HCT116 (cell line): ENCODE measurements at regions not wholly inside any gene's neighbourhood (a gene's known extent, or its start where the extent isn't known, plus 50 kb on each side); places are given as distances from the start of the nearest gene placed in this dataset.

Source experiments
- ATAC-seq: fragments of 200-7000 bp; cut with Tn5 transposase; 2 replicates; pipeline ENCODE4 v1.9.1; 2020; ENCODE audit warnings: mild to moderate bottlenecking, moderate library complexity
- BruUV-seq: library from RNA; stranded (reverse); fragments of 400-500 nt; replicated peaks from 2 replicates; lab custom pipeline; 2021; lab: Mats Ljungman, UMichigan
- CTCF ChIA-PET: fragments of 300-600 bp; sonication (Branson Sonifier 250); formaldehyde crosslinking; loops from one replicate; lab custom pipeline; 2021; ENCODE audit warnings: antibody characterized with exemption; lab: Charles Lee
- POLR2A ChIA-PET: fragments of 300-600, 350-600 bp; sonication (Branson Sonifier 250); formaldehyde crosslinking; loops from one replicate; lab custom pipeline; 2021; ENCODE audit warnings: antibody characterized with exemption; lab: Charles Lee
- RAD21 ChIA-PET, 2 experiments: fragments of 300-600 bp; sonication (Branson Sonifier 250); formaldehyde crosslinking; loops; one replicate each; lab custom pipeline; 2023; ENCODE audit warnings: low total read pairs in 2 of 2; ENCODE audit not compliant: uncharacterized antibody in 2 of 2, unreplicated experiment in 2 of 2, low non-redundant PET in 1 of 2; lab: Charles Lee
- DNase-seq: peaks from one replicate; pipeline ENCODE4 v3.0.0-alpha.2; 2010; ENCODE audit warnings: low read depth, low spot score
- H2AFZ ChIP-seq: fragments of 200-600 bp; shearing (Covaris generic), sonication (generic); 2 replicates; pipeline ENCODE4 v1.6.1; 2017; ENCODE audit warnings: low read depth, mixed run types, mixed read lengths, antibody characterized with exemption, low read length; ENCODE audit not compliant: poor library complexity, severe bottlenecking
- H3K27ac ChIP-seq: 2 replicates; pipeline ENCODE4 v1.5.1; 2012; ENCODE audit warnings: low read depth, low read length
- H3K27me3 ChIP-seq: fragments of 200-600 bp; sonication (generic); 2 replicates; pipeline ENCODE4 v1.6.1; 2016; ENCODE audit warnings: mixed run types, low read length, mixed read lengths; ENCODE audit not compliant: insufficient read depth
- H3K36me3 ChIP-seq, 2 experiments: fragments of 200-500 bp in 1 of 2; fragments of 200-600 bp in 1 of 2; sonication (Bioruptor generic) in 1 of 2; sonication (generic) in 1 of 2; 2 replicates each; pipeline versions ENCODE4 v1.5.1 to v1.6.1; 2014 to 2016; ENCODE audit warnings: low read length in 2 of 2, inconsistent platforms in 1 of 2, mixed read lengths in 1 of 2, mixed run types in 1 of 2; ENCODE audit not compliant: insufficient read depth in 2 of 2, control insufficient read depth in 1 of 2
- H3K4me1 ChIP-seq, 2 experiments: fragments of 200-600 bp in 1 of 2; sonication (generic) in 1 of 2; 2 replicates each; pipeline versions ENCODE4 v1.5.1 to v1.6.1; 2012 to 2017; ENCODE audit warnings: low read length in 2 of 2, inconsistent platforms in 1 of 2, mild to moderate bottlenecking in 1 of 2, mixed read lengths in 1 of 2, mixed run types in 1 of 2, moderate library complexity in 1 of 2; ENCODE audit not compliant: insufficient read depth in 2 of 2, control insufficient read depth in 1 of 2
- H3K4me2 ChIP-seq: fragments of 200-600 bp; sonication (generic); 2 replicates; pipeline ENCODE4 v1.6.1; 2017; ENCODE audit warnings: mixed run types, low read length, mixed read lengths
- H3K4me3 ChIP-seq, 2 experiments: fragments of 200-600 bp in 1 of 2; sonication (generic) in 1 of 2; replicated peaks in 1 of 2; 2 replicates each; pipeline ENCODE4 v1.5.1; 2011 to 2016; ENCODE audit warnings: low read length in 2 of 2, control low read depth in 1 of 2, low read depth in 1 of 2, mild to moderate bottlenecking in 1 of 2, mixed read lengths in 1 of 2, mixed run types in 1 of 2
- H3K79me2 ChIP-seq: fragments of 200-600 bp; sonication (generic); 2 replicates; pipeline ENCODE4 v1.6.1; 2017; ENCODE audit warnings: mild to moderate bottlenecking, mixed run types, low read length, moderate library complexity, mixed read lengths; ENCODE audit not compliant: insufficient read depth
- H3K9ac ChIP-seq: fragments of 200-600 bp; sonication (generic); 2 replicates; pipeline ENCODE4 v1.6.1; 2016; ENCODE audit warnings: low read length, mixed read lengths
- H3K9me2 ChIP-seq: fragments of 200-600 bp; sonication (generic), shearing (Covaris generic); 2 replicates; pipeline ENCODE4 v1.6.1; 2017; ENCODE audit warnings: mixed run types, mild to moderate bottlenecking, moderate library complexity; ENCODE audit not compliant: insufficient read depth
- H3K9me3 ChIP-seq, 2 experiments: fragments of 200-500 bp in 1 of 2; fragments of 200-600 bp in 1 of 2; sonication (Bioruptor generic) in 1 of 2; sonication (generic) in 1 of 2; 2 replicates each; pipeline ENCODE4 v1.6.1; 2014 to 2017; ENCODE audit warnings: low read length in 2 of 2, mixed read lengths in 2 of 2, inconsistent platforms in 1 of 2, low read depth in 1 of 2, mild to moderate bottlenecking in 1 of 2, mixed run types in 1 of 2, moderate library complexity in 1 of 2; ENCODE audit not compliant: control insufficient read depth in 1 of 2, insufficient read depth in 1 of 2
- H4K20me1 ChIP-seq: fragments of 200-600 bp; sonication (generic), shearing (Covaris generic); 2 replicates; pipeline ENCODE4 v1.6.1; 2017; ENCODE audit warnings: mixed run types, mild to moderate bottlenecking, moderate library complexity; ENCODE audit not compliant: insufficient read depth
- CBX3 ChIP-seq: IDR thresholded peaks from 2 replicates; pipeline ENCODE4 v1.6.1; 2012; ENCODE audit warnings: low read depth
- EGR1 ChIP-seq: IDR thresholded peaks from 2 replicates; pipeline ENCODE4 v1.6.1; 2012; ENCODE audit warnings: low read depth
- ELF1 ChIP-seq: IDR thresholded peaks from 2 replicates; pipeline ENCODE4 v1.6.1; 2012; ENCODE audit warnings: low read depth, borderline replicate concordance
- EZH2 ChIP-seq: fragments of 200-600 bp; sonication (generic); IDR thresholded peaks from 2 replicates; pipeline ENCODE4 v1.6.1; 2017; ENCODE audit warnings: antibody characterized with exemption, mixed run types
- EZH2phosphoT487 ChIP-seq: fragments of 200-600 bp; IDR thresholded peaks from 2 replicates; pipeline ENCODE4 v1.6.1; 2018; ENCODE audit warnings: antibody characterized with exemption, borderline replicate concordance
- FOSL1 ChIP-seq: IDR thresholded peaks from 2 replicates; pipeline ENCODE4 v1.6.1; 2012; ENCODE audit warnings: low read depth
- JUND ChIP-seq: IDR thresholded peaks from 2 replicates; pipeline ENCODE4 v1.6.1; 2012
- POLR2AphosphoS5 ChIP-seq: IDR thresholded peaks from 2 replicates; pipeline ENCODE4 v1.6.1; 2011; ENCODE audit warnings: mild to moderate bottlenecking, low read depth, low read length, moderate library complexity
- REST ChIP-seq: IDR thresholded peaks from 2 replicates; pipeline ENCODE4 v1.6.1; 2012; ENCODE audit warnings: low read depth
- SP1 ChIP-seq: IDR thresholded peaks from 2 replicates; pipeline ENCODE4 v1.6.1; 2012; ENCODE audit warnings: low read depth
- SRF ChIP-seq: IDR thresholded peaks from 2 replicates; pipeline ENCODE4 v1.6.1; 2012; ENCODE audit warnings: low read depth
- YY1 ChIP-seq: IDR thresholded peaks from 2 replicates; pipeline ENCODE4 v1.6.1; 2011; ENCODE audit warnings: low read length, low read depth, moderate library complexity, mild to moderate bottlenecking; ENCODE audit not compliant: insufficient replicate concordance; ENCODE audit errors: extremely low read depth
- ZBTB33 ChIP-seq: IDR thresholded peaks from 2 replicates; pipeline ENCODE4 v1.6.1; 2011; ENCODE audit warnings: mild to moderate bottlenecking, low read length, moderate library complexity; ENCODE audit not compliant: insufficient replicate concordance; ENCODE audit errors: extremely low read depth
- ZFX ChIP-seq: fragments of 450-650 bp; IDR thresholded peaks from 2 replicates; pipeline ENCODE4 v1.6.1; 2017
- ZNF274 ChIP-seq: fragments of 200-500 bp; sonication (Bioruptor generic); IDR thresholded peaks from 2 replicates; pipeline ENCODE4 v1.6.1; 2014; ENCODE audit warnings: mild to moderate bottlenecking, low read depth, low read length, inconsistent platforms
- intact Hi-C: fragments of 100-400 bp; cut with micrococcal nuclease; formaldehyde crosslinking; loops from 2 replicates; pipeline ENCODE4 v1.10.0; 2022

- ChIA-PET POLR2A (interaction anchor here (0.6 kb wide), 1 partner anchor 42 kb away, joined by 6 read pairs; no protein-coding TSS in a partner anchor), CTCF (no interaction called here), RAD21 (no interaction called here)
- H3K9me3 ChIP-seq: no peaks in the 10 kb centered on the region
- H3K9ac ChIP-seq: no peak overlapping the region
- intact Hi-C loops: no loop called here
- H3K79me2 ChIP-seq: no peaks in the 10 kb centered on the region
- H3K27ac ChIP-seq: no peak overlapping the region
- H4K20me1 ChIP-seq: no peaks in the 10 kb centered on the region
- H3K27me3 ChIP-seq: no peaks in the 10 kb centered on the region
- no peaks in the 10 kb centered on the region for H3K36me3 ChIP-seq
- no peak overlapping the region for H2AFZ ChIP-seq
- no peaks in the 10 kb centered on the region for H3K9me2 ChIP-seq
- no peaks in the 10 kb centered on the region for H3K4me1 ChIP-seq
- H3K4me3 ChIP-seq: no peak overlapping the region
- no TSS peak for BruUV-seq
- DNase-seq (no peak), ATAC-seq (no peak)
- TF ChIP-seq SRF (no peak), EZH2 (no peak), EZH2phosphoT487 (no peak)
- H3K4me2 ChIP-seq: no peak overlapping the region
Observed at GRCh38 chr1:228986093-228986904, 251.0 kb downstream of the RHOU start.

DNA sequence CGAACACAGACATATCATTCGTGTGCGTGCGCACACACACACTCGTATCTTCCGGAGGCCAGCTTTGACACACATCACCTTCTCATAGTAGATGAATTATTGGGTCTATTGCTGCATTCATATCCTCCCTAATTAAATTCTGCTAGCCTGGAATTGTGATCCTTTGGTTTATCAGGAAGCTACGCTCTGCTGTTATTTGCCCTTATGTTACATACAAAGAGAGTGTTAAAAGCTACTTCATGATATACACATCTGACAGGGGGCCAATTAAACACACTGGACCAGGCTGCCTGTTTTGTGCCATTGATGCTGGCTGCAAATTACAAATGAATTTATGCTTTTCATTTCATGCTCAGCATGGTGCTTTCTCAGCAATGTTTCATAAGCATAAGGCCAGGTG, 252.0 kb downstream of the RHOU start:
- no peak overlapping the region for H2AFZ ChIP-seq
- ChIA-PET CTCF (no interaction called here), POLR2A (no interaction called here), RAD21 (no interaction called here)
- no peaks in the 10 kb centered on the region for H3K27me3 ChIP-seq
- ATAC-seq (no peak), DNase-seq (no peak)
- no peak overlapping the region for H3K4me3 ChIP-seq
- no peaks in the 10 kb centered on the region for H3K4me1 ChIP-seq
- intact Hi-C loops: no loop called here
- H3K9me3 ChIP-seq: no peaks in the 10 kb centered on the region
- no peak overlapping the region for H3K27ac ChIP-seq
- H3K4me2 ChIP-seq: no peak overlapping the region
- H3K36me3 ChIP-seq: no peaks in the 10 kb centered on the region
- no peak overlapping the region for H3K9ac ChIP-seq
- H3K9me2 ChIP-seq: no peaks in the 10 kb centered on the region
- no peaks in the 10 kb centered on the region for H3K79me2 ChIP-seq
- BruUV-seq: no TSS peak
- H4K20me1 ChIP-seq: no peaks in the 10 kb centered on the region
- no peak for TF ChIP-seq REST
- no peak for TF ChIP-seq EGR1
- no peak for TF ChIP-seq FOSL1
- TF ChIP-seq CBX3: no peak
- TF ChIP-seq ZFX: no peak
- TF ChIP-seq JUND: no peak
- TF ChIP-seq YY1: no peak
- no peak for TF ChIP-seq SRF
- no peak for TF ChIP-seq ELF1
- TF ChIP-seq EZH2: no peak
- no peak for TF ChIP-seq ZBTB33
- TF ChIP-seq POLR2AphosphoS5: no peak
- no peak for TF ChIP-seq SP1
- TF ChIP-seq EZH2phosphoT487: no peak
- no peak for TF ChIP-seq ZNF274
